Colonic mucosa (tissue), 4 donors: ENCODE measurements at regions not wholly inside any gene's neighbourhood (a gene's known extent, or its start where the extent isn't known, plus 50 kb on each side); places are given as distances from the start of the nearest gene placed in this dataset.

ENCODE experiments used
- DNase-seq: peaks from one replicate; pipeline ENCODE4 v3.0.0-alpha.2; 2020
- H3K27ac ChIP-seq: fragments of 200-600 bp; one replicate; pipeline ENCODE4 v1.8.0; 2021
- H3K27me3 ChIP-seq: fragments of 200-600 bp; one replicate; pipeline ENCODE4 v1.8.0; 2021
- H3K36me3 ChIP-seq: fragments of 200-600 bp; one replicate; pipeline ENCODE4 v1.8.0; 2021
- H3K4me1 ChIP-seq: fragments of 200-600 bp; one replicate; pipeline ENCODE4 v1.8.0; 2021; ENCODE audit warnings: mild to moderate bottlenecking
- H3K4me3 ChIP-seq: fragments of 200-600 bp; one replicate; pipeline ENCODE4 v1.8.0; 2021
- H3K9ac ChIP-seq, 2 donors: one replicate each; pipeline ENCODE4 v1.7.0; 2013; ENCODE audit warnings: control low read depth in 2 of 2, low read depth in 2 of 2, low read length in 2 of 2
- H3K9me3 ChIP-seq: fragments of 200-600 bp; one replicate; pipeline ENCODE4 v1.8.0; 2021
- intact Hi-C: fragments of 100-400 bp; cut with DNase I; formaldehyde crosslinking; loops from one replicate; pipeline ENCODE4 v1.14.1; 2022
- TF ChIP-seq, protein P1 (sequence below): fragments of 200-600 bp; IDR thresholded peaks from one replicate; pipeline ENCODE4 v1.8.0; 2022; ENCODE audit warnings: antibody characterized with exemption, mild to moderate bottlenecking
- donor health status: healthy.
- donor health status: DM: no; HTN: no; CAD: no.
- donor health status: DM: no; HTN: no; CAD: no.

DNA sequence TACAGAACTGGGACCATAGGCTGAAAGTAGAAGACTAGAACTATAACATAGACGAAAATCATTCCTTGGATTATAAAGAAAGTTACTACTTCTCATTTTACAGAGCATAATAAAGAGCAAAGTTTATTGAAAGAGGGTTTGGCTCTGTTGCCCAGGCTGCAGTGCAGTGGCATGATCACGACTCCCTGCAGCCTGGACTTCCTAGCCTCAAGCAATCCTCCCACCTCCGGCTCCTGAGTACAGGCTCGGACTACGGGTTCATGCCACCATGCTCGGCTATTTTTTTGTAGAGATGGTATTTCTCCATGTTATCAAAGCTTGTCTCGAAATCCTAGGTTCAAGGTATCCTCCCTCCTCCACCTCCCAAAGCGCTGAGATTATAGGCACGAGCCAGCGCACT lies 190.1 kb upstream of the FOXG1 start:
- Histone ChIP-seq H3K36me3 (no peaks in the 10 kb centered on the region), H3K4me1 (no peaks in the 10 kb centered on the region), H3K27me3 (no peaks in the 10 kb centered on the region), H3K4me3 (no peak overlapping the region), H3K27ac (no peak overlapping the region), H3K9me3 (no peaks in the 10 kb centered on the region), H3K9ac (no peak overlapping the region)
- no peak for DNase-seq
- intact Hi-C loops: no loop called here
- TF ChIP-seq, protein P1, sequence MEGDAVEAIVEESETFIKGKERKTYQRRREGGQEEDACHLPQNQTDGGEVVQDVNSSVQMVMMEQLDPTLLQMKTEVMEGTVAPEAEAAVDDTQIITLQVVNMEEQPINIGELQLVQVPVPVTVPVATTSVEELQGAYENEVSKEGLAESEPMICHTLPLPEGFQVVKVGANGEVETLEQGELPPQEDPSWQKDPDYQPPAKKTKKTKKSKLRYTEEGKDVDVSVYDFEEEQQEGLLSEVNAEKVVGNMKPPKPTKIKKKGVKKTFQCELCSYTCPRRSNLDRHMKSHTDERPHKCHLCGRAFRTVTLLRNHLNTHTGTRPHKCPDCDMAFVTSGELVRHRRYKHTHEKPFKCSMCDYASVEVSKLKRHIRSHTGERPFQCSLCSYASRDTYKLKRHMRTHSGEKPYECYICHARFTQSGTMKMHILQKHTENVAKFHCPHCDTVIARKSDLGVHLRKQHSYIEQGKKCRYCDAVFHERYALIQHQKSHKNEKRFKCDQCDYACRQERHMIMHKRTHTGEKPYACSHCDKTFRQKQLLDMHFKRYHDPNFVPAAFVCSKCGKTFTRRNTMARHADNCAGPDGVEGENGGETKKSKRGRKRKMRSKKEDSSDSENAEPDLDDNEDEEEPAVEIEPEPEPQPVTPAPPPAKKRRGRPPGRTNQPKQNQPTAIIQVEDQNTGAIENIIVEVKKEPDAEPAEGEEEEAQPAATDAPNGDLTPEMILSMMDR: no peak

DNA sequence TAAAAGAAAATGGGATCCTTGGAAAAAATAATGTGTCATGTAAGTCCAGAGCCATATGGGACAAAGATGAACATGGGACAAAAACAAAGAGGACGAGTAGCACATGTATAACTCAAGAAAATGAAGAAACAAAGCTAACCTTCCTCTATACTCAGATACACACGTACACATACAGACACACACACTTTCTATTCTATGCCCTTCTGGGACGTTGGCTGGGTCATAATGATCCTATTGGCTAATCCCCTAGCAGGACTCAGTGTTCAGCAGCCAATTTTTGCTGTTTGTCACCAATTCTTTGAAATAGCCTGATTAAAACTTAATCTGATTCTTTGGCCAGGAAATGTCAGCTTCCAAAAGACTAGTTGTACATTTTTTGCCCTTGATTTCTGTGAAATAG lies 189.4 kb upstream of the FOXG1 start:
- Histone ChIP-seq H3K9me3 (no peaks in the 10 kb centered on the region), H3K27me3 (no peaks in the 10 kb centered on the region), H3K9ac (no peak overlapping the region), H3K36me3 (no peaks in the 10 kb centered on the region), H3K4me1 (no peaks in the 10 kb centered on the region), H3K4me3 (no peak overlapping the region), H3K27ac (no peak overlapping the region)
- intact Hi-C loops: no loop called here
- DNase-seq: no peak
- TF ChIP-seq, protein P1: no peak

DNA sequence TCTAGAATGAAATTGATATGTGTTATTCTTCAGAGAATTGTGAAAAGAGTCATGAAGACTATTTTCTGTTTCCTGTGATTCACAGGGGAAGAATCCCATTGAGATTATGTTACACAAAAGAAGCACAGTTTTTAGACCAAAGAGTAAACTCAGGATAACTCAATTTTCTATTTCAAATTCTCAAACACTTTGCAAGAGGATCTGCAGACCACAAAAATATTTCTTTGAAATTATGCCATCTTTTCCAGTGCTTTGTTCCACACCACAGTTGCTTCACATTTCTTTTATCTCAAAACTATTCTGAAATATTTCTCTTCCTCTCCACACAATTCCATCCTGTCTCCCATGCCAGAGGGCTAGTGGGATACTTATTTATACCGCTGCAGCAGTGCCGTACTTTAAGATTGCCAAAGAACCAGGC lies 188.9 kb upstream of the FOXG1 start:
- no peaks in the 10 kb centered on the region for H3K36me3 ChIP-seq
- no peaks in the 10 kb centered on the region for H3K27me3 ChIP-seq
- H3K4me3 ChIP-seq: no peak overlapping the region
- no peaks in the 10 kb centered on the region for H3K4me1 ChIP-seq
- no peak for DNase-seq
- no peak overlapping the region for H3K9ac ChIP-seq
- intact Hi-C loops: no loop called here
- H3K9me3 ChIP-seq: no peaks in the 10 kb centered on the region
- TF ChIP-seq, protein P1: no peak
- H3K27ac ChIP-seq: no peak overlapping the region

DNA sequence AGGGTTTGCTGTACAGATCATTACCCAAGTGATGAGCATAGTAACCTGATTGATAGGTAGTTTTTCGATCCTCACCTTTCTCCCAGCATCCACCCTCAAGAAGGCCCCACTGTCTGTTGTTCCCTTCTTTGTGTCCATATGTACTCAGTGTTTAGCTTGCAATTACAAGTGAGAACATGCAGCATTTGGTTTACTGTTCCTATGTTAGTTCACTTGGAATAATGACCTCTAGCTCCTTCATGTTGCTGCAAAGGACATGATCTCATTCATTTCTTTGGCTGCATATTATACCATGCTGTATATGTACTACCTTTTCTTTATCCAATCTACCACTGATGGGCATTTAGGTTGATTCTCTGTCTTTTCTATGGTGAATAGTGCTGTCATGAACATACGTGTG lies 181.6 kb upstream of the FOXG1 start:
- H3K36me3 ChIP-seq: no peaks in the 10 kb centered on the region
- no peak for DNase-seq
- no peaks in the 10 kb centered on the region for H3K9me3 ChIP-seq
- TF ChIP-seq, protein P1: no peak
- no peak overlapping the region for H3K4me3 ChIP-seq
- H3K27ac ChIP-seq: no peak overlapping the region
- intact Hi-C loops: no loop called here
- H3K27me3 ChIP-seq: no peaks in the 10 kb centered on the region
- H3K4me1 ChIP-seq: no peaks in the 10 kb centered on the region
- H3K9ac ChIP-seq: no peak overlapping the region

DNA sequence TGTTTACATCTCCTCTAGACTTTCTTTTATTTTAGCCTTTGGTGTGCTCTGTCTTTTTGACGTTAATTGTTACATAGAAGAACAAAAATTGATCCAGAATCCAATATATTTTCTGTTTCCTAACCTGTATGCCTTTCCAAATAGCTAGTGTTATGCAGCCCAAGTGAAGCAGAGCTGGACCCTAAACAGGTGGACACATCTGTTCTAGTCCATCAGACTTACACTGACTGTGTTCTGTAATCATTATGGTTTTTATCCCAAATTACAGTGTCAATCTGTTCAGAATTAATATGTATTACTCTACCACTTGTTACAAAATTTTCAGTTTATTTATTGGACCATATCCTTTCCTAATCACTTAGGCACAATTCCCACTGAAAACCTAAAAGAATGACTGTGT lies 176.8 kb upstream of the FOXG1 start:
- Histone ChIP-seq H3K9ac (no peak overlapping the region), H3K9me3 (no peaks in the 10 kb centered on the region), H3K27ac (no peak overlapping the region), H3K4me3 (no peak overlapping the region), H3K27me3 (no peaks in the 10 kb centered on the region), H3K36me3 (no peaks in the 10 kb centered on the region), H3K4me1 (no peaks in the 10 kb centered on the region)
- intact Hi-C loops: no loop called here
- TF ChIP-seq, protein P1: no peak
- DNase-seq: no peak

DNA sequence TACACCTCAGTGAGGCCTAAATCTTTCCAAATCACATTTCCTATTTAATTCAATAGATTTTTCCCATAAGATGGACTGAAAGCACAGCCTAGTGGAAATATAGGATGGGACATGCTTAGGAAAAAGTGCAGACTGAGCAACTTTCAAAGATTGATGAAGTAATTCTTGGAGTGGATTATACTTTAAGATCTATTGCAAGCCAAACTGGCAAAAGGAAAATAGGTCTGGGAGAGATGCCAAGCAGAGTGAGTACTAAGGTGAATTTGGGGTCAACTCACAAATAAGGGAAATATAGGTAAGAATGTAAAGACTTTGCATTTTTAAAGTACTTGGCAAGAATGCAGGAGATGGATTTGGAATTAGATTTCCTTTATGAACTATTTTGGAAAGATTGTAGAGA lies 170.2 kb upstream of the FOXG1 start:
- no peaks in the 10 kb centered on the region for H3K27me3 ChIP-seq
- intact Hi-C loops: no loop called here
- H3K4me1 ChIP-seq: no peaks in the 10 kb centered on the region
- no peak overlapping the region for H3K27ac ChIP-seq
- DNase-seq: no peak
- no peaks in the 10 kb centered on the region for H3K9me3 ChIP-seq
- no peak overlapping the region for H3K9ac ChIP-seq
- no peak overlapping the region for H3K4me3 ChIP-seq
- TF ChIP-seq, protein P1: no peak
- no peaks in the 10 kb centered on the region for H3K36me3 ChIP-seq
